Osteocyte (in vitro differentiated cells): ENCODE measurements at regions not wholly inside any gene's neighbourhood (a gene's known extent, or its start where the extent isn't known, plus 50 kb on each side); places are given as distances from the start of the nearest gene placed in this dataset.

Experiments used
- DNase-seq: peaks from one replicate; pipeline ENCODE4 v3.0.0; 2021; ENCODE audit warnings: mixed read lengths; ENCODE audit not compliant: unreplicated experiment; ENCODE audit errors: extremely low spot score
- H3K27ac Mint-ChIP-seq: one replicate; pipeline ENCODE4 v1.8.0; 2021; ENCODE audit warnings: mild to moderate bottlenecking, mixed read lengths; ENCODE audit not compliant: unreplicated experiment
- H3K27me3 Mint-ChIP-seq: one replicate; pipeline ENCODE4 v1.8.0; 2021; ENCODE audit warnings: mixed read lengths; ENCODE audit not compliant: unreplicated experiment
- H3K36me3 Mint-ChIP-seq: one replicate; pipeline ENCODE4 v1.8.0; 2021; ENCODE audit warnings: mixed read lengths; ENCODE audit not compliant: unreplicated experiment
- H3K4me1 Mint-ChIP-seq: one replicate; pipeline ENCODE4 v1.8.0; 2021; ENCODE audit warnings: mixed read lengths; ENCODE audit not compliant: unreplicated experiment
- H3K4me3 Mint-ChIP-seq: one replicate; pipeline ENCODE4 v1.8.0; 2021; ENCODE audit warnings: mild to moderate bottlenecking, moderate library complexity, mixed read lengths; ENCODE audit not compliant: unreplicated experiment
- H3K9me3 Mint-ChIP-seq: one replicate; pipeline ENCODE4 v1.8.0; 2021; ENCODE audit warnings: mixed read lengths; ENCODE audit not compliant: unreplicated experiment
- TF ChIP-seq, protein P1 (sequence below): fragments of 200-600 bp; sonication (generic); IDR thresholded peaks from 2 replicates; pipeline ENCODE4 v1.5.0; 2021; ENCODE audit warnings: antibody characterized with exemption, mild to moderate bottlenecking, moderate library complexity

- Mint-ChIP-seq H3K9me3 (peaks cover 15% of the 10 kb centered on the region), H3K27me3 (no peaks in the 10 kb centered on the region), H3K36me3 (no peaks in the 10 kb centered on the region), H3K27ac (no peak overlapping the region), H3K4me3 (no peak overlapping the region), H3K4me1 (no peaks in the 10 kb centered on the region)
- DNase-seq: no peak
- TF ChIP-seq, protein P1, sequence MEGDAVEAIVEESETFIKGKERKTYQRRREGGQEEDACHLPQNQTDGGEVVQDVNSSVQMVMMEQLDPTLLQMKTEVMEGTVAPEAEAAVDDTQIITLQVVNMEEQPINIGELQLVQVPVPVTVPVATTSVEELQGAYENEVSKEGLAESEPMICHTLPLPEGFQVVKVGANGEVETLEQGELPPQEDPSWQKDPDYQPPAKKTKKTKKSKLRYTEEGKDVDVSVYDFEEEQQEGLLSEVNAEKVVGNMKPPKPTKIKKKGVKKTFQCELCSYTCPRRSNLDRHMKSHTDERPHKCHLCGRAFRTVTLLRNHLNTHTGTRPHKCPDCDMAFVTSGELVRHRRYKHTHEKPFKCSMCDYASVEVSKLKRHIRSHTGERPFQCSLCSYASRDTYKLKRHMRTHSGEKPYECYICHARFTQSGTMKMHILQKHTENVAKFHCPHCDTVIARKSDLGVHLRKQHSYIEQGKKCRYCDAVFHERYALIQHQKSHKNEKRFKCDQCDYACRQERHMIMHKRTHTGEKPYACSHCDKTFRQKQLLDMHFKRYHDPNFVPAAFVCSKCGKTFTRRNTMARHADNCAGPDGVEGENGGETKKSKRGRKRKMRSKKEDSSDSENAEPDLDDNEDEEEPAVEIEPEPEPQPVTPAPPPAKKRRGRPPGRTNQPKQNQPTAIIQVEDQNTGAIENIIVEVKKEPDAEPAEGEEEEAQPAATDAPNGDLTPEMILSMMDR: no peak
Measured at GRCh38 chr4:11596989-11597388, 168.3 kb upstream of the HS3ST1 start.

DNA sequence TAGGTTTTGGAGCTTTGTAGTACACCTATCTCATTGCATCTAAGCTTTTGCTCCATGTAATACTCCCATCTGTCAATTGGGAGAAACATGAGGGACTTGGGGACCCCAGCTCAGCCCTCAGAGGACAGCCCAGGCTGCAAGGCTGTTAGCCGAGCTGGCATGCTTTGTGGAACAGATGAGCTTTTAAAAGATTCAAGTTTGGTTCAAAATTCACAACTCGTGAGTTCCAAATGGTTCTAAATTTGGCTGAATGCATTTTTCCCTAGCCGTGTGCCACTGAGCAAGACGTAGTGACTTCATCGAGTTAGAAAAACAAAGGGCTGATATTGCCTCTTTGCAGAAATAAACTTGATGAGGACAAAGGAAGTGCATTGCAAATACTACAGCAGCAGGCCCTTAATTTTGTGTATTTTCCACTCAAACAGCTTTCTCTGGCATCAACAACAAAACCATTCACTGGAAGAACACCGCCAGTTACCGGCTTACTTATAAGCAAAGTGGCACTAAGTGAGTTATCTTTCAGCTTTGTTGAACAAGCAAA, 165.0 kb upstream of the HS3ST1 start:
- Mint-ChIP-seq H3K4me1 (no peaks in the 10 kb centered on the region), H3K36me3 (no peaks in the 10 kb centered on the region), H3K27me3 (no peaks in the 10 kb centered on the region), H3K27ac (no peak overlapping the region), H3K9me3 (peaks cover 18% of the 10 kb centered on the region), H3K4me3 (no peak overlapping the region)
- TF ChIP-seq, protein P1: no peak
- DNase-seq: no peak

DNA sequence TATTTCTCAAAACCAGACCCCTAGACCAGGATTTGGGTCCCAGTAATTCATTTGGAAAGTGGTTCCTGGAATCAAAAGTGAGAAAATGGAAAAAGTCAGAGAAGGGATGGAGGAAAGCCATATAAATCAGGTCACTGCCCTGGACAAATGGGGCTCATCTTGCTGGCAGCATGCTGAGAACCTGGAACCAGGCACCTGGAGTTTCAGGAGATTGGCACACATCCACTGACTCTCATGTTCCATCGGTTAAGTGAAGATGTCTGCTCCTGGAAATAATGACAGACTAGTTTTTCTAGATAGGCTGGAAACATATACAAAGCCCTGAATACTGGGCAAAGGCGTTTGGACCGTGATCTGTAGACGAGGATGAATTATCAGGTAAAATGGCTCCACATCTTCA, 163.6 kb upstream of the HS3ST1 start:
- H3K27me3 Mint-ChIP-seq: no peaks in the 10 kb centered on the region
- peaks cover 18% of the 10 kb centered on the region for H3K9me3 Mint-ChIP-seq
- DNase-seq: no peak
- no peaks in the 10 kb centered on the region for H3K4me1 Mint-ChIP-seq
- TF ChIP-seq, protein P1: no peak
- no peaks in the 10 kb centered on the region for H3K36me3 Mint-ChIP-seq
- H3K27ac Mint-ChIP-seq: no peak overlapping the region
- H3K4me3 Mint-ChIP-seq: no peak overlapping the region

GRCh38 chr4:11590132-11590531, 161.4 kb upstream of the HS3ST1 start:
- no peaks in the 10 kb centered on the region for H3K4me1 Mint-ChIP-seq
- no peak for DNase-seq

GRCh38 chr4:11589676-11590075, 161.0 kb upstream of the HS3ST1 start:
- H3K27ac Mint-ChIP-seq: no peak overlapping the region
- no peaks in the 10 kb centered on the region for H3K36me3 Mint-ChIP-seq
- DNase-seq: no peak
- no peaks in the 10 kb centered on the region for H3K27me3 Mint-ChIP-seq
- no peak overlapping the region for H3K4me3 Mint-ChIP-seq
- peaks cover 17% of the 10 kb centered on the region for H3K9me3 Mint-ChIP-seq
- no peaks in the 10 kb centered on the region for H3K4me1 Mint-ChIP-seq
- TF ChIP-seq, protein P1: no peak

More at GRCh38 chr4:11590132-11590531, 161.4 kb upstream of the HS3ST1 start:
- no peaks in the 10 kb centered on the region for H3K36me3 Mint-ChIP-seq
- H3K27ac Mint-ChIP-seq: no peak overlapping the region
- peaks cover 16% of the 10 kb centered on the region for H3K9me3 Mint-ChIP-seq
- no peak overlapping the region for H3K4me3 Mint-ChIP-seq
- TF ChIP-seq, protein P1: no peak
- H3K27me3 Mint-ChIP-seq: no peaks in the 10 kb centered on the region
